HG02678 (cell line): ENCODE measurements at regions not wholly inside any gene's neighbourhood (a gene's known extent, or its start where the extent isn't known, plus 50 kb on each side); places are given as distances from the start of the nearest gene placed in this dataset.
A peak's percentile ranks its signal among the peaks of the same experiment; 100 is the strongest.

Experiments used
- ATAC-seq: cut with Tn5 transposase; IDR thresholded peaks from one replicate; pipeline ENCODE4 v1.9.1; 2021; ENCODE audit warnings: mild to moderate bottlenecking, moderate library complexity; ENCODE audit not compliant: unreplicated experiment

DNA sequence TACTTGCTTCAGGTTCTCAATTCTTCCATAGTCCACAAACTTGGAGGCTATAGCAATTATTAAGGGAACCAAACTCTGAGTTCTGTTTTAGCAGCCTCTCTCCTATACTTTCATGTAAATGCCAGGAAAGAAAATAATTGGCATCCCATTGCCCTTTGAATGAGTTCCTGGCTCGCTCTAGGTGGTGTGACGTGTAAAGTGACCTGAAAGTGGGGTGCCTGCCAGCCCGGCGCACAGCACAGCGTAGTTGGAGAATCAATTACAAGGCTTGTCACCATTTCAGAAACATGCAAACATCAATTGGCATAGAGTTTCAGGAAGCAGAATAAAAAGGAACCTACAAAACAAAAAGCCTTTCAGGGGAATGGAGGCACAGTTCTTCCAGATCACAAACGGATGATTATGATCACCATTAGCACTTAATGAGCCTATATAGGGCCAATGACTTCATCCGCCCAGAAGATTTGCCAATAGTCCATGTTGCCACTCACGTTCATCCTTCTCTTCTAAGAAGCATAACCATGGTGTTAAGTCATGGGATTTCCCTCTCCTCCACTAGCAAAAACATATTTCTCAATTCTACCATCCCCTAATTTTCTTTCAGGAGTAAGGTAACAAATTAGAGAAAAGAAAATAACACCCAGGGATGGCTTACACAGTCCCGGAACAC is 354.6 kb upstream of the ADGRL2 start:
- ATAC-seq: no peak

DNA sequence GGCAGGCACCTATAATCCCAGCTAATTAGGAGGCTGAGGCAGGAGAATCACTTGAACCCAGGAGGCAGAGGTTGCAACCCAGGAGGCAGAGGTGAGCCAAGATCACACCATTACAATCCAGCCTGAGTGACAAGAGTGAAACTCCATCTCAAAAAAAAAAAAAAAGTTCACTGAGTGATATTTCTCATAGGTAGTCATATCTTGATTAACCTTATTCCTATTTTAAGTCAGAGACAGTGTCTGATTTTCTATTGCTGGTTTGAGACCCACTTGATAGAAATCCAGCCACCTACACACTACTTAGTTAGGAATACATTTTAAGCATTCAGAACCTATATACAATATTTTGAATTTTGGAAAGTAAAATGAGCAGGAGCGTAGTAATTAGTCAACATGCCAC is 357.4 kb upstream of the ADGRL2 start:
- ATAC-seq: no peak

DNA sequence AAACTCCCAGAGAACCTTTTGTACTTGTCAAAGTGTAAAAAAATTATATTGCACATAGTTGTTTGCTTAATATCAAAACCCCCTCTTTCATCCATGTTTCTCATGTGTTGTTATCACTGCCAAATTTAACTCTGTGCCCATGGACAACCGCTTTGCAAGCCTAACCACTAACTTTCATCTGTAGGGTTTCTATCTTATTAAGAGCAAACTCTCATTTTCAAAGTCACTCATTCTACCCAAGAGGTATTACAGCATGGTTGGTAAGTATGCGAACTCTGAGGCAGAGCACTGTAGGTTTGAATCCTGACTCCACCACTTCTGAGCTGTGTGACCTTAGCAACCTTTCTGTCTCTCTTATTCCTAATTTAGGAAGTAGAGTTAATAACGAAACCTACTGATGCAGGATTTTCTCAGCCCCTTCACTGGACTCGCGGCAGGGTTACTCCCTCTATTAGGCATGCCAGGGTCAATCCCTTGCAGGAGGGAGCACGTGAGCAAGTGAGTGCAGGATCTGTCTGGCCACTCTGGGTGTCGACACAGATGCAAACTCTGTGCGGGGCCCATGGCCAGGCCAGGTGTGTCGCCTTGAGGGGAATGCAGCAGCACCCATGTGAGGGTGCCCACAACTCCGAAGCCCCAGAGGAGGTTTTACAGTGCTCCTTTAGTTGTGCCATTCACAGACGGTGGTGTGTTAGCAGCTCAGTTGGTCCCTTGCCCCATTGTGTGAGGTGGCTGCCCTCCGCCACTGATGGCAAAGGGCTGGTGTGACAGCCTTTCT is 361.5 kb upstream of the ADGRL2 start:
- no peak for ATAC-seq

DNA sequence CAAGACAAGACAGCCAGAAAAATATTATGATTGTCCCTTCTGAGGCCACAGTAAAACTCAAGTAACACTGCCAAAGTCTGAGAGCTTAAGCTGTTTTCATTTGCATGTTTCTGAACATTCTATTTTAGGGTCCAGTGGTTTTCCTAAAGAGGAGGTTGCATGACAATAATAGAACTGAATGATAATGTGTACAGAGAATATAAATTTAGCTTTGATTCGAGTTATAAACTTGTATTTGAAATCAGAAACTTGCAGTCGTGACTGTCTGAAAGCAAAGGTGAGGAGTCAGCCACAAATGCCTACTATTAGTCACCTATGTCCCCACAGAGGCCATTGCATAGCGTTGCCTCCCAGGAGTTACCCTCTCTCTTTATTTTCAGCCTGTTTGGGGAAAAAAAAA is 363.1 kb upstream of the ADGRL2 start:
- ATAC-seq: peak; percentile 71

DNA sequence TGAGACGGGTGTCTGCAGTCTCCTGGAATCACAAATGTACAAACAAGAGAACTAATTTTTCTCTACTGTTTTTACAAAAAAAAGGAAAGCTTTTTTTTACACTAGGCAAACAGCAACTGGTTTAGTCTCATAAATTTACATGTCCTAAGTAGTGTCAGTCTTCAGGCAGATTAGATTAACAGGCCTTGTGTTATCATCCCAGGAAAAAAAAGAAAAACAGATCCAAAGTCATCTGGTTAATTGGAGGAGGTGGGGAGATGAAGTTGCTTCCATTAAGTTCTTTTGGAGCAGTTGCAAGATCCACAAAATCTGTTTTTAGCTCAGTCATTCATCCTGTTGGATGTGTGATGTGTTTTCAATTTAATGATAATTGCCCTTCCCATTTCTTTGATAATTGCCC is 363.5 kb upstream of the ADGRL2 start:
- no peak for ATAC-seq

DNA sequence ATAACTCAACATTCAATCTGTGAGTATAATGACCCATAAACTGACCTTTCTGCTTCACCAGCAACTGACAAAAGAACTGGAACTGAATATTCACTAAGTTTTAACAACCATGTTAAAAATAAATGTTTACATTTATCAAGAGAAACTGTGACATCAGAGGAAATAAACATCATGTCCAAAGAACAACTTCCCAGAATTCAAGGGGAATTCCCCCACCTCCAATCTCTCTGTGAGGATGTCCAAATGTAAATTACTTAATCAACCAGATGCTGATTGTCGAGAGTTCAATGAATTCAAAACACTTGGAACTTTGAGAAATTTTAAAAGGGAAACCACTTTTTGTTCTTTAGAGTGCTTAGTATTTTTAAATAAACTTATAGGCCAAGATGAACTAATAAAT is 365.6 kb upstream of the ADGRL2 start:
- ATAC-seq: no peak

DNA sequence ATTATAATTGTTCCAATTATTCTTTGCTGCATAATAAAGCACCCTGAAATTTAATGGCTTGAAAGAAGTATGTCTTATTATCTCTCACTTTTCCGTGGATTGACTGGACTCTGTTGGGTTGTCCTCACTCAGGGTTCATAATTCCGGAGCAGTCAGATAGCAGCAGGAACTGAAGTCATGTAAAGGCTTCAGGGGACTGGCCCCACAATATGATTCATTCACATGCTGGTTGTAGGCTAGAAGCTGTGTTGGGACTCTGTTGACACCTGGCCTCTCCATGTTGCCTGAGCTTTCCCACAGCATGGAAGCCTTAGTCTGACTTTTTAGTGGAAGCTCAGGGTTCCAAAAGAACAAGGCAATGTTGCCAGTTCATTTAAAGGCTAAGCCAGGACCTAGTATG is 367.1 kb upstream of the ADGRL2 start:
- no peak for ATAC-seq

DNA sequence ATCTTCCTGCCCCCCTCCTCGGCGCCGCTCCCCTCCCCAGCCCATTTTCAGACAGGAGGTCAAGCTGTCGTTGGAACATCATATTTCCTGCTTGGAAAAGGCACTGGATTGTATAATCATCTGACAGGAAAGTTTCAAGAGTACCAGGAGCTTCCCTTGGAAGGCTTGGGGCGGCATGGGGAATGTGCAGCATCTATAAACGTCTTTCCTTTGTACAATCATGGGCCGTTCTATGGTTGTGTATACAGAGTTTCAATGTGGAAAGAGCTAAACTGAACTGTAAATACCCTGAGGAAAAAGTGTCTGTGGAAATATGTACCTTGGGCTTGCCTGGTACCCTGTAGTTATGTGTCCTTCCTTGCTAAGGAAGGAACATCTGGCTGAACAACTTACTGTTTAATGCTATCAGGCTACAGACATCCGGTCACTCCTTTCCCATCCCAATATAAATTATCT is 368.1 kb upstream of the ADGRL2 start:
- no peak for ATAC-seq

DNA sequence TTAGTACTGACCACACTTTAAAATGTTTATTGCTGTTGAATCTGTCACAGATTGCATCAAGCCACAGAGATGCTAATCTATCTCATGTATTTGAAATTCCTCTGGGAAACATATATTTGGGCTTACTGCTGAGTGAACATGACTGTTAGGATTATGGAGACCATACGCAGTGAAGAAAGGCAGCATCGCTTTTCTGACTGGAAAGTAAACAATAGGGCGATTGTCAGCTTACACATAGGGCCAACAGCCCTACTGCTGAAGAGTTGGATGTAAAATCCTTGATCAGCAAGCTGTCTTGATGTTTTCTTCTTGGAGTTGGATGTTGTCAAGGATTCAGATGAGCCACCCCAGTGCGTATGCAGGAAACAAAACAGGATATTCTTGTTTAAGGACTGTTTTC is 368.7 kb upstream of the ADGRL2 start:
- ATAC-seq: no peak

DNA sequence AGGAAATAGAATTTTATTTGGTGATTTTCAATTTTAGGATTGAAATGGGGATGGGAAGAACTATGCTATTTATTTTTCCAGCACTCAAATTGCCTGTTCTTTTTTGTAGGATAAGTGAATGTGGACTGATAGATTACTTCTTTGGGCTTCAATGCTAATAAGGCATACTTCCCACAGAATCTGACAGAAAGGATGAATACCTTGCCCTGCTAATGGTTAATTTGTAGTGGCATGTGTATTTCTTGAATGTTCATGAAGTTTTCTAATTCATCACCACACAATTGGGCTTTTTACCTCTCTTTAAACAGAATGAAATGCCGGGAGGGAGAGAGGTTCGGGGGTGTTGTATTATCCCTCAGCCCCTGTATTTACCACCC is 369.1 kb upstream of the ADGRL2 start:
- ATAC-seq: no peak

DNA sequence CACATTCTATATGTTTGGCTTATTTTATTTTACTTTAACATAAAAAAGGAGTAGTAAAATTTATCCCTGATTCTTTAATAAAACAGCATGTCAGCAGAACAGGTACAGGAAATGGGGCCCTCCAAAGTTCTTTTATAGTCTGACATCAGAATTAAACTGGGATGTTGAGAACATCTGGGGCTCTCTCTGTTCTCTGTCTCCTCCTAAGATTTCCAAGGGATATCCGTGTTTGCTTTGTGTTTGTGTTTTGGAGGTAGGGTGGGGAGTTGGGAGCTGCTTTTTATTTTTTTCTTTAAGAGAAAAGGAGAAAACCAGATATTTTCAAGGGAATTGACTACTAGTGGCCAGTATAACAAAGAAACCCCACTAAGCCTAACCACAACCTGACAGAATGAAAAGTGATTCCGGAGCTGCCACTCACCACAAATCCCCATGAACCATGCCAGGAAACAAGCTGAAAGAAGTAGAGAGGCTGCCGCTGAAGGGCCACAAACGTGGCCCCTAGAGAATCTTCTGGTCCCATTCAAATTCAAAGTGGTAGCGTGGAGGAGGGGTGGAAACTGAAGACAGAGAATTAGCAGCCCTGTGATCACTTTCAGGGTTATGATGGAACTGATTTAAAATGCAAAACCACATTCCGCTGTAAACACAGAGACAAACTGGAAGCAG is 369.6 kb upstream of the ADGRL2 start:
- peak; percentile 55 for ATAC-seq

DNA sequence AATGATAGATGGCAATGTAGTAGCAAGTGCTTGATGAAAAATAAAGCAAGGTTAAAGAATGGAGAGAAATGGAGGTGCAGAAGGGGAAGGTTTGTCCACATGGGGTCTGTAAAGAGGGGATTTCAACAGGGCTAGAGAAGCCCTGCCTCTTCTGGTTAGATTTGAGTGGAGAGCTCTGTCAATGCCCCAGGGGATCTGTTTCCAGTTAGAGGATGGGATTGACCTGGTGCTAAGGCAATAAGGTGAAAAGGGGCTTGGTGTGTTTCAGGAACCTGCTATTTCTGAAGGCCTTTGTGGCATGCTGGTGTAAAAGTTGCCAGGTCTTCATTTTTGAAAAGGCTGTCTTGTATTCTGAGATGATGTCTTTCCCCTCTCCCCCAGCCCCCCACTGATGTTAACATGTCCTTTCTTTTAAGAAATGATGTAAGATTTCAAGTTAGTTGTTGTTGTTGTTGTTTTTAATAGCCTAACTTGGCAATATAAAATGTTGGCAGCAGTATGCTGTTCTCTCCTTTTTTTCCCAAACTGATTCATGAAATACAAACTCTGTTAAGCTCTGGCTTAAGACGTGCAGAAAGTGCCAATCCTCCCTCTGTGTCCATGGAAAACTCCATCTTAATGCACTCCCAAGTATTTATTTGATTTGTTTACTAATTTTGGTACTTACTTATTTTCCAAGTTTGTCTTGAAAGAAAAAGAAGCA is 370.3 kb upstream of the ADGRL2 start:
- no peak for ATAC-seq

DNA sequence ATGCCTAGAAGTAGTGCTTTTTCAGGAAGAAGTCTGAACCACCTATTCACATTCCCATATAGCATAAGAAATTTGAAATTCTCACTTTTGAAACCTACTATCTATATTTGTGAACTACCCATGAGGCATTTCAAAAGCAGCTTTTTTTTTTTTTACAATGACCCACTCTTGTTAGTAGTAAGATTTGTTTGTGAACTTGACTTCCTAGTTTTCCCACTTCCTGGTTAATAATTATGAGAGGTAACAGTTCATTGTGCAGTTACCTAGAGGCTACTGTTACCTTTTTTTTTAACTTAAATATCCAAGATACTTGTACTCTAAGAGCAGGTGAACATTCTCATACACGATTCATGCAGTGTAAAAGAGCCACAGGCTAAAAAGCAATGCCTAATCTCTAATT is 371.7 kb upstream of the ADGRL2 start:
- ATAC-seq: peak; percentile 43

DNA sequence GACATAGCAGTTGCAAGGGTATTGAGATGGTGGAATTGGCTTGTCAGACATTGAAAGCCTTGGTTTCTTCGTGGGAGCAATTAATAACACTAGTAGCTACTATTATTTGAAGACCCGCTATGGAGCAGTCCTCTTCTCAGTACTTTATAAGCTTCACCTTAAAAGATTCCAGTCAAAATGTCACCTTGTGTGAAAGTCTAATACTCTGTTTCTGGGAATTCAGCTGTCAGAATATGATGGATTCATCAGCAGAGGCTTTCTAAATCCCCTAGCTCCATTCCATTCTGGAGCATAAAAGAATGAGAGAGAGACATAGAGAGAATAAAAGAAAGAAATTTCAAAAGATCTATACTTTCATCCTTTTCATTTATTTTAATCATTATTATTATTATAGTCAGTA is 375.9 kb upstream of the ADGRL2 start:
- no peak for ATAC-seq

DNA sequence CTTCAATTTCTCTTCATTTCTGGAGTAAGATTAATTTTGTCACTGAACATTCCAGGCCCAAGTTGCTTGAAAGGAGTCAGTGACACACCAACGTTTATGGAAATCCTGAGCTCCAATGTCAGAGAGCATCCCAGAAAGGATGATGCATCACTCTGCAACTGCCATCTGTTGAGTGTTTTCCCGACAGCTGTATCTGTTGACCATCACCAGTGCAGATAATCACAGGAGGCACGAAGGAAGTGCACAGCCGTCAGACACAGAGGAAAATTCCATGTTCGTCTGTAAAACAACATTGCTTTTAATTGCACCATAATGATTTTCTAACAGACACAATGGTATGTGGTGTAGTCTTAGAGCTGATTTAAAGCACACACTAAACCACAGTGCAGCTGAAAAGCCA is 376.7 kb upstream of the ADGRL2 start:
- no peak for ATAC-seq

DNA sequence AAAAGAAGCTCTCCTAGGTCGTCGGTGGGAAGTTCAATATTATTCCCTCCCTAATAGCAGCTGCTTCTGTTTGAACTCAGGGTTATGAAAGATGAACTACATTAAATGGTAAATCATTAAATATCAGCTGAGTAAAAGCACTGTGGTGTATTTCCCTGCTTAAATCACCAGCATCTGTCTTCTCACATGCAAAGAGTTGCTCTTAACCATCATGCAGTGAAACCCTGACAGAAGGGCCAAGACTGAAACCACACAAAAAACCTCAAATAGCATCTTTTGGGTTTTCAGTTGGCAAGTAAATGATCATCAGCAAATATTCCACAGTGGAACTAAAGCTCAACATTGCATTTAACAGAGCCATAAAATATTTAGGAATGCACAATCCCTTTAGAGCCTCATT is 380.0 kb upstream of the ADGRL2 start:
- ATAC-seq: peak; percentile 86

DNA sequence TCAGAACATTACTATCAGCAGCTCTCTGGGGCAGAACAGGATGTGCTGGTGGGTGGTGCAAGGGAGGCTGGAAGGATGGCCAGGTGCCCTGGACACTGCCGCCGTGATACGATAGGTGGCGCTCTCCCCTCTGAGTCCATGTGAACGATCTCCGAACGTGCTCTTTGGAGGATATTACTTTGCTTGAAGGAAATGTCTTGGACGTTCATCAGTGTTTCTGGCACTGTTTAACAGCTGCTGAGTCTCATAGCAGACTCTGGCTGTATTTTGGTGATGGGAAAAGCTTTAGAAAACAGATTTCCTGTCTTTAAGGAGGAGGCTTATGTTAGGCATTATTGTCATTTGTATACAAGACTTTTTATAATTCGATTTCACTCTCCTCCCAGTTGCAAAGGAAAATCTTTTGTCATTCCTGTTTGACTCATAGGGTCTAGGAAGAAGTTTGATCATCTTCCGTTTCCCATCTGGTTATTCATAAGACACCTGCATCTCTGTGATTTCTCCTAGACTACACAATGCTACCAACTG is 386.2 kb upstream of the ADGRL2 start:
- peak; percentile 88 for ATAC-seq

DNA sequence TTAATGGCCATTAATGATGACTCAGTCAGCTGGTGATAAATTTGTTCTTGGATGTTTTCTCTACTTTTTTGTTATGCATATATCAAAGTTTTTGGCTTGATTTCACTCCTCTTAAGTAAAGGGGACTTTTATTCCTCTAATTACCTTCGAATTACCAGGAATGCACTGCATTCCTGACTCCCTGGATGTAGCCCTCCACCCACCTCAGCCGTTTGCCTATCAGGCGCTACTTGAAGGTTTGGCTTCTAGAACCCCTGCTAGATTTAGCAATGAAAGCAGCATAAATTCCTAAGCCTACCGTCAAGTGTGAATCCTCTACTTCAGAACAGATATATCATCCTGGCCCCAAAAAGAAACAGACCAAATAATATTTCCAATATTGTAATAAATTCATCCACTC is 387.8 kb upstream of the ADGRL2 start:
- no peak for ATAC-seq

DNA sequence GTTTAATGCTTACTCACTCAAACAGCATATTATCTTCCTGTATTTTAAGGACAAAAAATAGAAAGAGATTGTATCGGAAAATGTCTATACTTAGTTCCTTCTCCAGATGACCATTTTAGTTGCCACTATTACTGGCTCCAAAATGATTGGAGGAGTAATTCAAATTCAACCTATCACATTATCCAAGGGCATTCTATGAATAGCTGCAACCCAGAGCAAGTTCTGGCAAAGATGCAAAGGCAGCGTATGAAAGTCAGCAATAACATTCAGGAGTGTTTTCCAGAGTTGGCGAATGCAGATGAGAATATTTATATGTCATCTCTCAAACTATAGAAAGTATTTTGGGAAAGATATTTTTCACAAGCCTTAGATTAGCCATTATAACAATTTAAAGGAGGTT is 389.8 kb upstream of the ADGRL2 start:
- ATAC-seq: no peak

DNA sequence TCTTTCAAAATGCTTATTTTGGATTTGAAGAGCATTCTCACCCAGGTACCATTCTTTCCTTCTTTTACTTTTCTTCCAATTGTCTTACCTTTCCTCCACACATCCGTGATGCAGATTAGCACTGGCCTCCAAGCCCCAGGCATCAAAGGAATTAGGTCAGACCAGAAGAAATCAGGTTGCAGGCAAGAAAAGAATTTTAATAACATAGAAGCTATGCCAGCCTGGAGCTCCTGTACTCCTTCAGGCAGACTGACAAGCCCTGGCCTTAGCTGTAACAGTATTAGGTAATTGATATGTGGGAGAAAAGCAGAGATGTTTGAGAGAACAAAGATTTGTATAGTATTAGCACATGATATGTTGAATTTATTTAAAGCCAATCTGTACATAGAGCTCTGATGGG is 390.4 kb upstream of the ADGRL2 start:
- no peak for ATAC-seq

DNA sequence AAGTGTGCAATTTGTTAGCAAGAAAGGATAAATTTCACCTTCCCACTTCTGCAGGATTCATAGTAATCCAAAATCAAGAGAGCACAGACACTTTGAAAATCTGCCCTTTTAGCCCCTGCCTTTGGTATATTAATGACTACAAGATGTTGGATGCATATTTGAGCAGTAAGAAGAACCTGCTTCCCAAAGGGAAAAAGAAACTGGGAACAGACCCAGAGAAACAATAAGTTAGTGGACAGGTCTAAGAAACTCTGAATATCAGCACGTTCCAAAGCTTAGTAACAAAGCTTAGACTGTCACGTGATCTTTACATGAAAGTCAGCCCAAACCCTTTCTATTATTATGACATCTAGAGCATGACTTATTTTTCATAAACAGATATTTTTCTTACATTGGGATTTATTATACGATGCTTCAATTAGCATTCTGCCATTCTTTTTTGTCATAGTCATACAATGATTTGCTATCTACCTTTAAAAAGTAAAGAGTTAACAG is 390.9 kb upstream of the ADGRL2 start:
- ATAC-seq: no peak
